Inflammatory macrophage (primary cell): ENCODE measurements at regions not wholly inside any gene's neighbourhood (a gene's known extent, or its start where the extent isn't known, plus 50 kb on each side); places are given as distances from the start of the nearest gene placed in this dataset.
"Not testable (repeated sequence)": the region's sequence is repeated elsewhere in the genome, so short reads cannot be mapped to it uniquely, and the experiment has no call there.

Source experiments
- DNase-seq, 2 donors: peaks; one replicate each; pipeline ENCODE4 v3.0.0-alpha.2; 2020 to 2022

- no peak for DNase-seq
These were observed 811.5 kb upstream of the ANO3 start for GRCh38 chr11:25520459-25520858.

DNA sequence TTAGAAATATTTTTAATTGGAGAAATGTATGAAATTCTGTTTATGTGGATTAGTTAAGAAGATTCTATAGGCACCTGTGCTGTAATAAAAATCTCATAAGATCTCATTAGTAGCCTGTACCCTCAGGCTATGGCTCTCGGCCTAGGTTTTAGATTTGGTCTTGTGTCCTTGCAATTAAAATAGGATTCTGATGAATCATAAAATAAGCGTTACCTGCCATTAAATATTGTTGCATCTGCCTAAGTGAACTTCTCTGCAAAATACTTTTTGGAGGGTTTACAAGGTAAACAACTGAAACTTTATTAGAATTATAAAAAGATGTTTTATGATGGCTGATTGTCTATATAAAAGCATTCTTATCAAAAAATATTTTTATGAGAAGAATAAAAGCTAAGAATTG, 804.1 kb upstream of the ANO3 start:
- no peak for DNase-seq

DNA sequence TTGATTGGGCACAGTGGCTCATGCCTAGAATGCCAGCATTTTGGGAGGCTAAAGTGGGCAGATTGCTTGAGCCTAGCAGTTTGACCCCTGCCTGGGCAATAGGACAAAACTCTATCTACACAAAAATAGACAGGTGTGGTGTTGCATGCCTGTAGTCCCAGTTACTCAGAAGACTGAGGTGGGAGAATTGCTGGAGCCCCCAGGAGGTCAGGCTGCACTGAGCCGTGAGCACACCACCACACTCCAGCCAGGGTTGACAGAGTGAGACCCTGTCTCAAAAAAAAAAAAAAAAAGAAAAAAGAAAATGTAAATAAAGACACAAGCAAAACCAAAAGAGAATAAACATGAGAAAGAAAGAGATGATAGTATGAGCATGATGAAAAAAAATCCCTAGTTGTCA, 802.4 kb upstream of the ANO3 start:
- no peak for DNase-seq

DNA sequence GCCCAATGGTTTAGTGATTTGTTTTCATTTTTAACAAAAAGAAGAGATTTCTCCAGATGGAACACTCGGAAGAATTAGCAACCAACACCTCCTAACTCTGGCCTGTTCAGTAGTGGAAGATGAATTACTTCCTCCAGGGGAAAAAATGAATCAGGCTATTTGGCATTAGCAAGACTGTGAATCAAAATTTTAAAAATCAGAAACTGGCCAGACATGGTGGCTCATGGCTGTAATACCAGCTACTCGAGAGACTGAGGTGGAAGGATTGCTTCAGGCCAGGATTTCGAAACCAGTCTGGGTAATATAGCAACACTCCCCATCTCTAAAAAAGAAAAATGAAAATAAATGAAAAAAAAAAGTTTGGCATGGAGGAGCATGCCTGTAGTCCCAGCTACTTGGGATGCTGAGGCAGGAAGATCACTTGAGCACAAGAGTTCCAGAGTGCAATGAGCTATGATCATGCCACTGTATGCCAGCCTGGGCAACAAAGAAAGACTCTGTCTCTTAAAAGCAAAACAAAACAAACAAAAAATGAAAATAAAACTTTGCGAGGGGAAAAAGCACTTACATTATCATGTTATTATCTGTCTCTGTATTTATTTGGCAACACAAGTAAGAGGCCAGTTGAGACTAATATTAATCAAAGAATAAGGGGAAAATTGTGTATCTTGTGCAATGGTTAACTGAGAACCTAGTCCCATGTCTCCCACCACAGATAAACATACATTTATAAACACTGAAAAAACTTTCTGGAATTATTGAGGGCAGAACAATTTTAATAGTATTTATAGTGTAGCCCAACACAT, 796.3 kb upstream of the ANO3 start:
- DNase-seq = no peak

GRCh38 chr11:25536289-25536688, 795.6 kb upstream of the ANO3 start:
- DNase-seq = no peak

DNA sequence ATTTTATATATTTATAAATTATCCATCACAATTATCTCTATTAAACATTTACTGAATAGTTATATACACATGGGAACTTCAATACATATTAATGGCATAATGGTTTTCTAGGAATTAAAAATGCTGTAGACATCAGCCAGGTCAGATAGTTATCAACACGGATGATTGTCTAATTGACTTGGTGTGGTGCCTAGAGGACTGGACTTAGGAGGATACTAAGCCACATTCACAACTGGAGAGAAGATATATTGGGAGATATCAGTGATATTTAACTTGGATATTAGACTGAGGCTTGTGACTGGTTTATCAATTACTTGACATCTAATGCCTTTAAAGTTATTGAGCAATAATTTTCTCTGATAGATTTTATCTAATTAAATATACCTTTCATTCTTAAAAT, 794.5 kb upstream of the ANO3 start:
- no peak for DNase-seq

DNA sequence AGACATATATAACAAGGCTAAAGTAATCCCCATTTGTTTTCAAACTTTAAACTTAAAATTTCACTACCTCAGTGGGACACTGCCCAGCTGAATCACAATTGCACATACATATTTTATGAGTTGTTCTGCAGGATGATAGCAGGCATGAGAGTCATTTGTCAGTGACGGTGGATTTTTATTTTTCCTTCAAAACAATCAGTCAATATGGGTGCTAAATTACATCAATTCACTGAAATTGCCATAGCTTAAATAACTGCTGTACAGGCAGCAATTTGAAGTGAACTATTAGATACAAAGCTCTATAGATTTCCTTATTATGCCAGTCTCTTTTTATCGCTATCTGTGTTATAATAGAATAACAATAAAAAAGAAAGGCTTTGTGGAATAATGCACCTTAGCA, 784.6 kb upstream of the ANO3 start:
- no peak for DNase-seq

DNA sequence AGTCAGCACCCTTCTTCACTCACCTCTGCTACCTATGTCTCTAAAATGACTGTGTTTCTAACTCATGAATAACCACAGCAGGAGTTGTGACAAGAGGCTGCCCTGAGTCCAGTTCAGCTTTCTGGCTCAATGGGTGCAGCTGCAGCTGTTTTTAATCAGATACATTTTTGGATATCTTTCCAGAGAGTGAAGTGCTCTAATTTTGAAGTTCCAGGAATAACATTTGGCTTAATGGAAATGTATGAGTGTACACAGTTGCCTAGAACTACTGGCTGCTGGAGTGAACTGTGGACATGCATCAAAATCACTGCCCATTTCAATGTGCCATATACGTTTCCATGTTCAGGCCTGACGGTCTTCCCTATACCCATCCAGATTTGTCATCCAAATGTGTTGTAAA, 769.5 kb upstream of the ANO3 start:
- DNase-seq = no peak

DNA sequence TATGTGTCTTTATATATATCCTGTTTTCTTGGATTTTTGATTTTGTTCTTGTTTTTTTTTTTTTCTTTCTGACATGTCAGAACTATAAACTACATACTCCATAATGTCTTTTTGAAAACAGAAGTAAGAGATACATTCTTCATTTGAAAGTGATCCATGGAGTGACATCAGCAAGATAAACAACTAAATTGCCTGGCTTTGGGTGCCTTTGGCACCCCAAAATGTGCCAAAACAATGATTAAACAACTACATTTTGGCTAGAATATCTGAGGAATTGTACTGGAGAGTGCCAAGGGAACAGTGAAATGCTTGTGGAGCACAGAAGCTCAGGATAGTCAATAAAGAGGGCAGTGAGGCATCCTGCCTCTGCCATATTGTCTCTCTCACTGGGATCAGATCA, 766.1 kb upstream of the ANO3 start:
- no peak for DNase-seq

GRCh38 chr11:25566298-25567200, 765.4 kb upstream of the ANO3 start:
- DNase-seq = no peak

DNA sequence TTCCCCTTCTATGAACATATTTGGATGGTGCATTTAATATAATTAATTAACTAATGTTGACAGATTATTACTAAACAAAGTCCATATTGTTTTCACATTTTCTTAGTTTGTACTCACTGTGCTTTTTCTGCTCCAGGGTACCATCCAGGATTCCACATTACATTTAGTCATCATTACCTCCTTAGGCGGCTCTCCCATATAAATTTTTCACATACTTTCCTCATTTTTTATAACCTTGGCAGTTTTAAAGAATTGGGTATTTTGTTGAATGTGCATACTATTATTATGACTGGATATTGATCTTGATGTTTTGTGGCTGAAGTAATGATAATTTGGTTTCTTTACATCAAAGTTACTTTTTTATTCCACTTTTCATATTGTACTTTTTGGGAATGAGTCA, 755.6 kb upstream of the ANO3 start:
- no peak for DNase-seq

GRCh38 chr11:25579554-25579953, 752.4 kb upstream of the ANO3 start:
- not testable (repeated sequence) for DNase-seq

- no peak for DNase-seq
These were observed 748.3 kb upstream of the ANO3 start for GRCh38 chr11:25583596-25583995.

DNA sequence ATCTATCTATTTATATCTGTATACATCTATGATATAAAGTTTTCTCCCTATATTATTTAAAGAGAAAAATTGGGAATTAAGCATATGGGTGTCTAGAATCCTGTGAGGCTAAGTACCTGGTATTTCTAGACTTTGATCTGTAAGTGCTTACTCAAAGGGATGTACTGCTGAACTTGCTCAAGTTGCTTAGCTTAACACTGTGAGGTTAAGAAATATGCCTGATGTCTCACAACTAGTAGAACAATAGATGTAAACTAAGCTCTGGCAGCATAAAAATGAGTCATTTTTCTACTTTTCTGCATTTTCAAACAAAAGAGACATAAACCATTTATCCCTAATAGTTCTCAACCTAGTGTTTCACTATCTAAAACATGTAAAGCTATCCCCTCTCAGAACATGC, 744.4 kb upstream of the ANO3 start:
- DNase-seq = no peak

- no peak for DNase-seq
These were observed 738.7 kb upstream of the ANO3 start for GRCh38 chr11:25593221-25593620.

DNA sequence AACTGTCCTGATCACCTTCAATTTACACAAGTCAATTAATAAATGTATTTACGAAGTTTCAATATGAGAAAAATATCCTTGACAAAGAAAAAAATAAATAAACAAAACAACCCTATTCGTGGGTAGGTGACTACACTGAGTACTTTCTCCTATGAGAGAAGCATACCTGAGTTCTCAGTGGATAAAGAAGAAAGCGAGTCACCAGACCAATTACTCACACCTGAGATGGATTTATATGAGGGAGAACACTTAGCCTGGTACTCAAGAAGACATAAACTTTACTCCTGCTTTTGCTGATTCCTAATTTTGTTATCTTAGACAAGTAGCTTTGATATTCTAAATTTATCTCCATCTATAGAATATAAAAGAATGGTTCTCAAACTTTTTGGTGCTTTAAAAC, 735.2 kb upstream of the ANO3 start:
- no peak for DNase-seq

GRCh38 chr11:25597696-25598095, 734.2 kb upstream of the ANO3 start:
- no peak for DNase-seq

DNA sequence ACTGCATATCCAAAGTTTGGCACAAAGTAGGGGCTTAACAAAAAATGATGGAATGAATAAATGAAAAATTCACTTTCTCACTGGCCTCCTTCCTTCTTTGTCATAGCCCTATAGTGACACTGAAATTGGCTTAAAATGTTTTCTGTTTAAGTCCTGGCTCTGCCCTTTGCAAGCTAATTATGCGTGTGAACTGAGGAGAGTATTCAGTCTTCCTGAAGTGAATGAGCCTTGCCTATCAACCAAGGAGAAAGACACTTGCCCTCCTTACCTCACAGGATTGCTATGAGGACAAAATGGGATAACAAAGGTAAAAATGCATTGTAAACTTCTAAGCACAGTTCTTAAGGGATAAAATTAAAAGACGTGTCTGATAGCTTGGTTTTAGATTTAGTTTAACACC, 729.8 kb upstream of the ANO3 start:
- no peak for DNase-seq

DNA sequence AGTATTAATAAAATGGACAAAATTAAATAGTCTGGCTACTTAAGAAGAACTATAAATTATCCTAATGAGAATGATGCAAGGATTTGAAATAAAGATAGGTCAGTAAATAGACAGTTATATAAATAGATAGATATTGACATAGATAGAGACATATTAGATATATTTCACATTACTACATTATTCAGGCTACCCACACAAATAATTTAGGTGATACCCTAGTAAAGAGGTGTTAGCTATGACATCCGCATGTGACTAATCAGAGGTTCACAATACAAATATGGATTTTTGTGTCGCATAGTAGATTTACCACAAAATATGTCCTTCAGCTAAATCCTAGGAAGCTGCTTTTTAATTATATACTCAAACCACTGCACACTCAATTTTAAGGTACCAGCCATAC, 729.0 kb upstream of the ANO3 start:
- no peak for DNase-seq

GRCh38 chr11:25612806-25613205, 719.1 kb upstream of the ANO3 start:
- no peak for DNase-seq

DNA sequence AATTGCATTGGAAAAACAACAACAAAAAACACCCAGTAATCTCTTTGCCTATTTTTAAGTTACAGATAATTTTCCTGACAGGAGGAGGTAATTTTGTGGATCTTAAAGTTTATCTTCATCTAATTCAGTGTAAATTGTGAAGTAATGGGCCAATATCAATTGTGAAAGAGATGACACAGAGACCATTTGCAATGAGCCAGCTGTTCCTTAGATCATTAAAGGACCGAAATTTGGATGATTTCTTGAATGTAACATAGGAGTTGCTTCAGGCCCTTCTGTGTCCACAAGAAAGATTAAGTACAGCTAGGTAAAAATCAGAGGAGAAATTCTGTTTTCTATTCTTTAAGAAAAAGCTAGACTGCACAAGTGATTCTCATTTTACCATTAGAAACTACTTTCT, 718.5 kb upstream of the ANO3 start:
- no peak for DNase-seq

DNA sequence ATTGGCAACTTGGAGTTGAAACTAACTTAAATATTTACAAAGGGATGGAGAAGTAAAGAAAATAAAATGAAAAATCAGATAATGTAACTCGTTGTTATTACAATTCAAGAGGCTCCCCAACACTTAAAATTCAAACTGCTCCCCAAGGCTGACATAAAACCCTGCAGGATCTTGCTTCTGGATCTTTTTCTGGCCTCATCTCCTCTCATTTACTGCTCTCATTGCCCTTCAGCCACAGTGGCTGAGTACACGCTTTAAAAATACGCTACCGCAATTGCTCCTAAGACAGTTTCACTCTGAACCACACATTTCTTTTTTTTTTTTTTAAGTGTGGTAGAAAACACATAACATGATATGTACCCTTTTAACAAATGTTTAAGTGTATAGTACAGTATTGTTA, 718.1 kb upstream of the ANO3 start:
- DNase-seq = no peak

DNA sequence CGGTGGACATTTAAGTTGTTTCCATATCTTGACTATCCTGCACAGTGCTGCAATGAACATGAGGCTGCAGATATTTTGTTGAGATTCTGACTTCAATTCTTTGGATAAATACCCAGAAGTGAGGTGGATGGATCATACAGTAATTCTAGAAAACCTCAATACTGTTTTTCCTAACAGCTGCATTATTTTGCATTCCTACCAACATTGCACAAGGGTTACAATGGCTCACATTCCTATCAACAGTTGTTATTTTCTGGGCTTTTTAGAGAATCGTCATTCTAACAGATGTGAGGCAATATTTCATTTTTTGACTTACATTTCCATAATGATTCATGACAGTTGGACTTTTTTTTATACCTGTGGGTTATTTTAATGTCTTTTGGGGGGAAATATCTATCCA, 716.9 kb upstream of the ANO3 start:
- no peak for DNase-seq

DNA sequence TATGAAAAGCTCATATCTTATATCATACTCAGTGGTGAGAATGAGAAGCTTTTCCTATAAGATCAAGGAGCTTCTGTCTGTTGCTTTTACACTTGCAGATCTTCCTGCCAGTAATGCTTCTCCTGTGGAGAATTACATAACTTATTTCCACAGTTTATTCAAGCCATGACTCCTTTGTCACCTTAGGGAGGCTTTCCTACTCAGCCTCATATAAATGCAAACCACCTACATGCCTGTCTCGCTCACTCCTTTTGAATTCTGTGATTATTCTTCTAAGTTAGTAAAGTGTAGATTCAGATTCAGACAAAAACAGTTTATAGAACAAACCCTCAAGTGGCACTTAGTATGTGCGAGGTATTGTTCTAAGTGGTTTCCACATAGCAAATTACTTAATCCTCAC, 716.1 kb upstream of the ANO3 start:
- no peak for DNase-seq
